GM12875 (cell line): ENCODE measurements at regions not wholly inside any gene's neighbourhood (a gene's known extent, or its start where the extent isn't known, plus 50 kb on each side); places are given as distances from the start of the nearest gene placed in this dataset.

Experiments
- H3K4me3 ChIP-seq: one replicate; pipeline ENCODE4 v1.5.1; 2011; ENCODE audit warnings: low read depth, low read length, control low read depth
- CTCF ChIP-seq: IDR thresholded peaks from 2 replicates; pipeline ENCODE4 v1.5.1; 2011; ENCODE audit warnings: low read depth, mild to moderate bottlenecking, control low read depth, inconsistent platforms, low read length, moderate library complexity, borderline replicate concordance; ENCODE audit not compliant: insufficient read depth

GRCh38 chr3:74366331-74366730, 248.1 kb downstream of the CNTN3 start:
- no peak for TF ChIP-seq CTCF

GRCh38 chr3:74363346-74363745, 251.1 kb downstream of the CNTN3 start:
- TF ChIP-seq CTCF = no peak
- no peak overlapping the region for H3K4me3 ChIP-seq

More at GRCh38 chr3:74366331-74366730, 248.1 kb downstream of the CNTN3 start:
- H3K4me3 ChIP-seq = no peak overlapping the region

GRCh38 chr3:74360406-74360805, 254.1 kb downstream of the CNTN3 start:
- no peak for TF ChIP-seq CTCF

GRCh38 chr3:74357881-74358280, 256.6 kb downstream of the CNTN3 start:
- no peak overlapping the region for H3K4me3 ChIP-seq
- no peak for TF ChIP-seq CTCF

More at GRCh38 chr3:74360406-74360805, 254.1 kb downstream of the CNTN3 start:
- no peak overlapping the region for H3K4me3 ChIP-seq

GRCh38 chr3:74353039-74353438, 261.4 kb downstream of the CNTN3 start:
- TF ChIP-seq CTCF = no peak
- H3K4me3 ChIP-seq = no peak overlapping the region

GRCh38 chr3:74352166-74352565, 262.3 kb downstream of the CNTN3 start:
- TF ChIP-seq CTCF = no peak
- H3K4me3 ChIP-seq = no peak overlapping the region

GRCh38 chr3:74351213-74351612, 263.2 kb downstream of the CNTN3 start:
- no peak for TF ChIP-seq CTCF
- H3K4me3 ChIP-seq = no peak overlapping the region
